ENCODE measurements at regions not wholly inside any gene's neighbourhood (a gene's known extent, or its start where the extent isn't known, plus 50 kb on each side); places are given as distances from the start of the nearest gene placed in this dataset.

GRCh38 chr6:145025488-145025887, 709.8 kb downstream of the EPM2A start:
- H3K4me3 ChIP-seq (ENCODE audit: low read depth, low read length, poor library complexity, severe bottlenecking) = no peak overlapping the region
- no peak overlapping the region for H2AFZ ChIP-seq (ENCODE audit: low read length)

GRCh38 chr6:145026267-145026679, 709.0 kb downstream of the EPM2A start:
- H3K36me3 ChIP-seq (ENCODE audit: insufficient read depth, low read length) = no peaks in the 10 kb centered on the region
- no peak overlapping the region for H3K9ac ChIP-seq (ENCODE audit: low read length)
- no peak overlapping the region for H3K27ac ChIP-seq (ENCODE audit: low read depth, low read length, poor library complexity, severe bottlenecking)
- H3K4me1 ChIP-seq (ENCODE audit: insufficient read depth, low read length, severe bottlenecking) = no peaks in the 10 kb centered on the region
- H2AFZ ChIP-seq (ENCODE audit: low read length) = no peak overlapping the region
- no peak overlapping the region for H3K4me2 ChIP-seq (ENCODE audit: low read length)
- no peaks in the 10 kb centered on the region for H3K27me3 ChIP-seq (ENCODE audit: insufficient read depth, low read length)
- H3K79me2 ChIP-seq (ENCODE audit: insufficient read depth, low read length) = no peaks in the 10 kb centered on the region
- no peaks in the 10 kb centered on the region for H4K20me1 ChIP-seq (ENCODE audit: insufficient read depth, low read length)
- no peaks in the 10 kb centered on the region for H3K9me2 ChIP-seq (ENCODE audit: low read depth, low read length)
- H3K4me3 ChIP-seq (ENCODE audit: low read depth, low read length, poor library complexity, severe bottlenecking) = no peak overlapping the region
- no peaks in the 10 kb centered on the region for H3F3A ChIP-seq (ENCODE audit: insufficient read depth, low read length)
- H3K9me3 ChIP-seq (ENCODE audit: low read length) = no peaks in the 10 kb centered on the region
- TF ChIP-seq CTCF (IDR thresholded peaks at IDR 0.05; ENCODE audit: low read length) = no peak
- no peak for TF ChIP-seq EZH2 (IDR thresholded peaks at IDR 0.05; ENCODE audit: borderline replicate concordance, low read length)

More at GRCh38 chr6:145025488-145025887, 709.8 kb downstream of the EPM2A start:
- no peaks in the 10 kb centered on the region for H3K27me3 ChIP-seq (ENCODE audit: insufficient read depth, low read length)
- no peaks in the 10 kb centered on the region for H3K9me3 ChIP-seq (ENCODE audit: low read length)
- H3K4me2 ChIP-seq (ENCODE audit: low read length) = no peak overlapping the region
- H3F3A ChIP-seq (ENCODE audit: insufficient read depth, low read length) = no peaks in the 10 kb centered on the region
- H3K4me1 ChIP-seq (ENCODE audit: insufficient read depth, low read length, severe bottlenecking) = no peaks in the 10 kb centered on the region
- H4K20me1 ChIP-seq (ENCODE audit: insufficient read depth, low read length) = no peaks in the 10 kb centered on the region
- no peak for TF ChIP-seq EZH2 (IDR thresholded peaks at IDR 0.05; ENCODE audit: borderline replicate concordance, low read length)
- no peak for TF ChIP-seq CTCF (IDR thresholded peaks at IDR 0.05; ENCODE audit: low read length)
- H3K36me3 ChIP-seq (ENCODE audit: insufficient read depth, low read length) = no peaks in the 10 kb centered on the region
- H3K9ac ChIP-seq (ENCODE audit: low read length) = no peak overlapping the region
- H3K27ac ChIP-seq (ENCODE audit: low read depth, low read length, poor library complexity, severe bottlenecking) = no peak overlapping the region
- no peaks in the 10 kb centered on the region for H3K79me2 ChIP-seq (ENCODE audit: insufficient read depth, low read length)
- H3K9me2 ChIP-seq (ENCODE audit: low read depth, low read length) = no peaks in the 10 kb centered on the region

- Histone ChIP-seq H3K9ac (ENCODE audit: low read length) (no peak overlapping the region), H3K27ac (ENCODE audit: low read depth, low read length, poor library complexity, severe bottlenecking) (no peak overlapping the region), H2AFZ (ENCODE audit: low read length) (no peak overlapping the region), H3K27me3 (ENCODE audit: insufficient read depth, low read length) (no peaks in the 10 kb centered on the region), H3K36me3 (ENCODE audit: insufficient read depth, low read length) (no peaks in the 10 kb centered on the region), H3K4me2 (ENCODE audit: low read length) (no peak overlapping the region), H3K79me2 (ENCODE audit: insufficient read depth, low read length) (no peaks in the 10 kb centered on the region), H3K9me2 (ENCODE audit: low read depth, low read length) (no peaks in the 10 kb centered on the region), H3K9me3 (ENCODE audit: low read length) (no peaks in the 10 kb centered on the region), H3K4me3 (ENCODE audit: low read depth, low read length, poor library complexity, severe bottlenecking) (no peak overlapping the region), H3K4me1 (ENCODE audit: insufficient read depth, low read length, severe bottlenecking) (no peaks in the 10 kb centered on the region), H3F3A (ENCODE audit: insufficient read depth, low read length) (no peaks in the 10 kb centered on the region), H4K20me1 (ENCODE audit: insufficient read depth, low read length) (no peaks in the 10 kb centered on the region)
- TF ChIP-seq CTCF (IDR thresholded peaks at IDR 0.05; ENCODE audit: low read length) = peak; percentile 63; the same call in 1 of the 2 replicates
- TF ChIP-seq EZH2 (IDR thresholded peaks at IDR 0.05; ENCODE audit: borderline replicate concordance, low read length) = no peak
Measured at GRCh38 chr6:145028144-145028818, 707.0 kb downstream of the EPM2A start.

All from OCI-LY1 (cell line).